Upper lobe of right lung (tissue), 1 donor: ENCODE measurements at regions not wholly inside any gene's neighbourhood (a gene's known extent, or its start where the extent isn't known, plus 50 kb on each side); places are given as distances from the start of the nearest gene placed in this dataset.

Source experiments
- ATAC-seq: fragments of 200-7000 bp; cut with Tn5 transposase; one replicate; pipeline ENCODE4 v1.9.1; 2020; ENCODE audit warnings: mild to moderate bottlenecking, moderate library complexity
- DNase-seq: peaks from one replicate; pipeline ENCODE4 v3.0.0-alpha.2; 2020
- H3K27ac ChIP-seq: fragments of 200-600 bp; one replicate; pipeline ENCODE4 v1.8.0; 2022
- H3K27me3 ChIP-seq: fragments of 200-600 bp; one replicate; pipeline ENCODE4 v1.8.0; 2022; ENCODE audit warnings: mild to moderate bottlenecking
- H3K36me3 ChIP-seq: fragments of 200-600 bp; one replicate; pipeline ENCODE4 v1.8.0; 2022
- H3K4me1 ChIP-seq: fragments of 200-600 bp; one replicate; pipeline ENCODE4 v1.8.0; 2022
- H3K4me3 ChIP-seq: fragments of 200-600 bp; one replicate; pipeline ENCODE4 v1.8.0; 2022; ENCODE audit warnings: mild to moderate bottlenecking
- H3K9me3 ChIP-seq: fragments of 200-600 bp; one replicate; pipeline ENCODE4 v1.8.0; 2022
- intact Hi-C: fragments of 100-400 bp; cut with DNase I; formaldehyde crosslinking; loops from one replicate; pipeline ENCODE4 v1.11.0; 2022
- TF ChIP-seq, protein P1 (sequence below): fragments of 200-600 bp; IDR thresholded peaks from one replicate; pipeline ENCODE4 v1.8.0; 2022; ENCODE audit warnings: antibody characterized with exemption
- donor health status: DM: no; HTN: yes; CAD: no; lungs with severe emphysema.

DNA sequence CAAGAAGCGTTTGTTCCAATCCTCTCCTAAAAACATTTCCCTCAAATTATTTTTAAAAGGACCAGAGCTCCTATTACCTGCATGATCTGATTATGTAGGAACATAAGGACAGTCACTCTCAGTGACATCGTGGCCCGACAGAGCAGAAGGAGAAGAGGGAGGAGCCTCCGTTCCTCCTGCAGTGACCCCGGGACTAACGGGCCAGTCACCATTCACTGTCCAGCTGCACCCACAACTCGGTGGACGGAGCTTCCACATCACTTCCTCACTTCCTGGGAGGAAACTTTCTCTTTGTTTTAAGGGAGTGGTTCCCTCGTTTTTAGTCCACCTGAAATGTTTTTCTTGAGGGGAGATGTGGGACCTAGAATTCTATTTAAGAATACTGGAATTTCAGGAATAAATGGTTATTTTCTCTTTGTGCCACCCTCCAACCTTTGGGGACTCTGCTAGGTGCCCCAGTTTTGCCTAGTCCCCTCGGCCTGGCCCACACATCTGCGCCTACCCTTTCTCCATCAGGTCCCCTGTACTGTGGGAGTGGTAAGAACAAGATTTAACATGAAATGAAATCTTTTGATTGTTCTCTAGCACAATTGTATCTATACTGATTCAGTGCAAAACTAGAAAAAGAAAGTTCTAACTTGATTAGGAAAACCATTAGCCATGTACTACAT lies 173.5 kb upstream of the RNF32 start:
- H3K27me3 ChIP-seq: no peaks in the 10 kb centered on the region
- H3K4me3 ChIP-seq: no peak overlapping the region
- intact Hi-C loops: no loop called here
- TF ChIP-seq, protein P1, sequence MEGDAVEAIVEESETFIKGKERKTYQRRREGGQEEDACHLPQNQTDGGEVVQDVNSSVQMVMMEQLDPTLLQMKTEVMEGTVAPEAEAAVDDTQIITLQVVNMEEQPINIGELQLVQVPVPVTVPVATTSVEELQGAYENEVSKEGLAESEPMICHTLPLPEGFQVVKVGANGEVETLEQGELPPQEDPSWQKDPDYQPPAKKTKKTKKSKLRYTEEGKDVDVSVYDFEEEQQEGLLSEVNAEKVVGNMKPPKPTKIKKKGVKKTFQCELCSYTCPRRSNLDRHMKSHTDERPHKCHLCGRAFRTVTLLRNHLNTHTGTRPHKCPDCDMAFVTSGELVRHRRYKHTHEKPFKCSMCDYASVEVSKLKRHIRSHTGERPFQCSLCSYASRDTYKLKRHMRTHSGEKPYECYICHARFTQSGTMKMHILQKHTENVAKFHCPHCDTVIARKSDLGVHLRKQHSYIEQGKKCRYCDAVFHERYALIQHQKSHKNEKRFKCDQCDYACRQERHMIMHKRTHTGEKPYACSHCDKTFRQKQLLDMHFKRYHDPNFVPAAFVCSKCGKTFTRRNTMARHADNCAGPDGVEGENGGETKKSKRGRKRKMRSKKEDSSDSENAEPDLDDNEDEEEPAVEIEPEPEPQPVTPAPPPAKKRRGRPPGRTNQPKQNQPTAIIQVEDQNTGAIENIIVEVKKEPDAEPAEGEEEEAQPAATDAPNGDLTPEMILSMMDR: no peak
- H3K4me1 ChIP-seq: no peaks in the 10 kb centered on the region
- ATAC-seq: no peak
- H3K9me3 ChIP-seq: no peaks in the 10 kb centered on the region
- H3K36me3 ChIP-seq: no peaks in the 10 kb centered on the region
- H3K27ac ChIP-seq: no peak overlapping the region
- DNase-seq: no peak

DNA sequence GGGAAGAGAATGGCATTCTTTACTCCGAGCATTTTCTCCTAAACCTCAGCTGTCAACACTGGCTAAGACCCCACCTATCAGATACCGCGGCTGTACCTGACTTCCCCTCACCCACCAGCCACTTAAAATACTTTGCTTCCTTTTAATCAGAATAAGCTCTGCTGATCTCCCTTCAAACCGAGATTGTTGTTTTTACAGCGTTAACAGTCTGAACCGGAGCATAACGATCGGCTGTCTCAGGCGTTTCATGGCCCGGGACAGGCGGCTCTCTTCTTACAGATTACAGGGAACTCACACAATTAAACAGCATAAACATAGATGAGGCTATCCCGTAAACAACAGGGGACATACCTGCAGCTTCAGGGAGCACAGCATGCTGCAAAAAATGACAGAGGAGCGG lies 174.3 kb upstream of the RNF32 start:
- TF ChIP-seq, protein P1: no peak
- Histone ChIP-seq H3K4me1 (no peaks in the 10 kb centered on the region), H3K4me3 (no peak overlapping the region), H3K27ac (no peak overlapping the region), H3K36me3 (no peaks in the 10 kb centered on the region), H3K9me3 (no peaks in the 10 kb centered on the region), H3K27me3 (no peaks in the 10 kb centered on the region)
- intact Hi-C loops: no loop called here
- peak; percentile 30 for ATAC-seq
- no peak for DNase-seq

DNA sequence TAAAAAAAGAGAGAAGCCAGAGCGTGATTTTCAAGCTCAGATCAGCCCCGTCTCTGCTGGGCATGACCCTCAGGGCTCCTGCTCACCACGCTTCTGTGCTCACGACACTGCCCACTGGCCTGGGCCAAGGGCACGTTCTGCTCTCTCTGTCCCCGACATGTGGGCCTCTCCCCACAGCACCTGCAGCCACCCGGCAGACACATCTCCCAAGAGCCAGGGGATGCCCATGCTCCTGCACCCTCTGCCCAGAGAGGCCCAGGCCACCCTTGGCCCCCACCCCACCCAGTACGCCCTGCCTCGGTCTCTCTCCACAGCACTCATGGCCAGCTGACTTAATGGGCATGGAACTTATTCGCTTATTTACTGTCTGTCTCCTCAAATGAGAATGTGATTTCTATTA lies 175.4 kb upstream of the RNF32 start:
- ATAC-seq: no peak
- TF ChIP-seq, protein P1: no peak
- Histone ChIP-seq H3K27ac (no peak overlapping the region), H3K4me1 (no peaks in the 10 kb centered on the region), H3K27me3 (no peaks in the 10 kb centered on the region), H3K4me3 (no peak overlapping the region), H3K9me3 (no peaks in the 10 kb centered on the region), H3K36me3 (no peaks in the 10 kb centered on the region)
- no peak for DNase-seq
- intact Hi-C loops: no loop called here

DNA sequence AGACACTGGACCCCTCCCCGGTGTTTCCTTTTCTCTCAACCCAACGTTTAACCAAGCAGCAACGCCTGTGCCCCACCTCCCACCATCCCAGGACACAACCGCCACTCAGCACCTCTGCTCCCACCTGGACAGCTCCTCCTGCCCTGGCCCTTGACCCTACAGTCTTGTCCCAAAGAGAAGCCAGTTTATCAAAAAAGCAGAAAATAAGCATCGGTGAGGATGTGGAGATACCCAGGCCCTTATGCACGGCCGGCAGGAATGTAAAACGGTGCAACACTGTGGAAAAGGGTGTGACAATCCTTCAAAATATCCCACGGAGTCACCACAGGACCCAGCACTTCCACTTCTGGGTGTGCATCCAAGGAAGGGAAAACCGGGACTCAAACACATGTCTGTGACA lies 176.2 kb upstream of the RNF32 start:
- Histone ChIP-seq H3K9me3 (no peaks in the 10 kb centered on the region), H3K27me3 (no peaks in the 10 kb centered on the region), H3K27ac (no peak overlapping the region), H3K4me1 (no peaks in the 10 kb centered on the region), H3K36me3 (no peaks in the 10 kb centered on the region), H3K4me3 (no peak overlapping the region)
- intact Hi-C loops: no loop called here
- TF ChIP-seq, protein P1: no peak
- ATAC-seq: no peak
- DNase-seq: no peak

DNA sequence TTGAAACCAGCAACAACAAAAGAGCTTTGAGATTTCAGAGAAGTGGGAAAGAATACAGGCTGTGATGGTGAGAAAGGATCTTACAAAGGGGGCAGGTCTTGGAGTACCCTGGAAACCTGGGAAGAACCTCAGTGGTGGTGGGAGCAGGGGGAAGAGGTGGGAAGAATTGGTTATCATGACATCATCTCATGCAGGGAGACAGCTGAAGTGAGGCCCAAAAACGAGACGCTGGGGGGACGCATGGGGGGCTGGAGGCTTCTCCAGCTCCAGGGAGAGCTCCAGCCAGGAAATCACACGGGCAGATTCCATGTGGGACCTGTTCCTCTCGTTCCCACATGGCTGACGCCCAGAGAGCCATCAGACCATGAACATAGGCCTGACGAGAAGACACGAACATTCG lies 177.3 kb upstream of the RNF32 start:
- DNase-seq: no peak
- H3K4me1 ChIP-seq: no peaks in the 10 kb centered on the region
- H3K27ac ChIP-seq: no peak overlapping the region
- no peak overlapping the region for H3K4me3 ChIP-seq
- H3K36me3 ChIP-seq: no peaks in the 10 kb centered on the region
- no peaks in the 10 kb centered on the region for H3K27me3 ChIP-seq
- no peak for ATAC-seq
- no peaks in the 10 kb centered on the region for H3K9me3 ChIP-seq
- TF ChIP-seq, protein P1: no peak
- intact Hi-C loops: no loop called here
